GM12878 (cell line): ENCODE measurements at regions not wholly inside any gene's neighbourhood (a gene's known extent, or its start where the extent isn't known, plus 50 kb on each side); places are given as distances from the start of the nearest gene placed in this dataset.

Source experiments
- ATAC-seq: fragments of 200-7000 bp; cut with Tn5 transposase; 3 replicates; pipeline ENCODE4 v1.9.1; 2020; ENCODE audit warnings: mild to moderate bottlenecking, moderate library complexity
- BruUV-seq: library from RNA; stranded (reverse); fragments of 400-500 nt; replicated peaks from 2 replicates; lab custom pipeline; 2021; lab: Mats Ljungman, UMichigan
- CTCF ChIA-PET: fragments of 300-600 bp; sonication (Branson Sonifier 250); formaldehyde crosslinking; extraction: SDS; loops from one replicate; lab custom pipeline; 2021; ENCODE audit warnings: inconsistent platforms; lab: Yijun Ruan, JAX
- POLR2A ChIA-PET: fragments of 350-600 bp; formaldehyde crosslinking; extraction: SDS; loops from one replicate; lab custom pipeline; 2021; ENCODE audit warnings: inconsistent platforms; lab: Charles Lee
- RAD21 ChIA-PET: fragments of 300-600 bp; sonication (Branson Sonifier 250); formaldehyde crosslinking; loops from one replicate; lab custom pipeline; 2023; ENCODE audit warnings: antibody characterized with exemption; ENCODE audit not compliant: unreplicated experiment; lab: Charles Lee
- SMC1A ChIA-PET: fragments of 300-600 bp; sonication (Branson Sonifier 250); formaldehyde crosslinking; loops from one replicate; lab custom pipeline; 2023; ENCODE audit not compliant: unreplicated experiment, uncharacterized antibody; lab: Charles Lee
- DNase-seq: peaks from one replicate; pipeline ENCODE4 v3.0.0-alpha.2; 2011; ENCODE audit warnings: low read depth, low spot score
- FAIRE-seq: peaks from 3 replicates; lab custom pipeline; 2011; peaks lifted over from hg19 to GRCh38; lab: Jason Lieb, UNC
- H2AFZ ChIP-seq: 2 replicates; pipeline ENCODE4 v1.6.0; 2011; ENCODE audit warnings: low read depth, low read length, control low read depth; ENCODE audit not compliant: control insufficient read depth
- H3K27ac ChIP-seq: 2 replicates; pipeline ENCODE4 v1.5.1; 2011; ENCODE audit warnings: control low read depth; ENCODE audit not compliant: control insufficient read depth, insufficient read depth
- H3K27me3 ChIP-seq, 2 experiments: replicated peaks in 1 of 2; 2 replicates each; pipeline versions ENCODE4 v1.6.0 to v1.6.1; 2011; ENCODE audit warnings: low read length in 1 of 2; ENCODE audit not compliant: control insufficient read depth in 2 of 2, insufficient read depth in 2 of 2
- H3K36me3 ChIP-seq, 2 experiments: 2 replicates each; pipeline ENCODE4 v1.5.1; 2011; ENCODE audit warnings: low read length in 1 of 2; ENCODE audit not compliant: control insufficient read depth in 2 of 2, insufficient read depth in 2 of 2
- H3K4me1 ChIP-seq: 2 replicates; pipeline ENCODE4 v1.6.1; 2011; ENCODE audit warnings: mild to moderate bottlenecking, low read length, moderate library complexity, mixed read lengths; ENCODE audit not compliant: control insufficient read depth, insufficient read depth
- H3K4me2 ChIP-seq: 2 replicates; pipeline ENCODE4 v1.6.0; 2011; ENCODE audit warnings: control low read depth; ENCODE audit not compliant: control insufficient read depth, insufficient read depth
- H3K4me3 ChIP-seq: fragments of 200-600 bp; sonication (generic); 2 replicates; pipeline ENCODE4 v1.5.1; 2016
- H3K79me2 ChIP-seq: 2 replicates; pipeline ENCODE4 v1.6.0; 2011; ENCODE audit warnings: low read length; ENCODE audit not compliant: control insufficient read depth, insufficient read depth
- H3K9ac ChIP-seq: 2 replicates; pipeline ENCODE4 v1.8.0; 2011; ENCODE audit warnings: low read length, control low read depth, mixed read lengths; ENCODE audit not compliant: control insufficient read depth, insufficient read depth
- H3K9me3 ChIP-seq: replicated peaks from 3 replicates; pipeline ENCODE4 v1.5.1; 2011; ENCODE audit warnings: mild to moderate bottlenecking, low read length; ENCODE audit not compliant: control insufficient read depth, insufficient read depth
- H4K20me1 ChIP-seq: 2 replicates; pipeline ENCODE4 v1.6.0; 2011; ENCODE audit not compliant: control insufficient read depth, insufficient read depth
- BCL11A ChIP-seq: IDR thresholded peaks from 2 replicates; pipeline ENCODE4 v1.6.1; 2011; ENCODE audit warnings: low read depth, low read length
- CREB1 ChIP-seq: IDR thresholded peaks from 2 replicates; pipeline ENCODE4 v1.6.1; 2012; ENCODE audit warnings: low read depth, mild to moderate bottlenecking, inconsistent platforms
- DPF2 ChIP-seq: fragments of 450-650 bp; IDR thresholded peaks from 2 replicates; pipeline ENCODE4 v1.6.1; 2017; ENCODE audit warnings: mild to moderate bottlenecking
- FOS ChIP-seq: IDR thresholded peaks from 3 replicates; pipeline ENCODE4 v1.6.1; 2011; ENCODE audit warnings: borderline replicate concordance; ENCODE audit not compliant: insufficient read length; ENCODE audit errors: extremely low read depth
- GATAD2B ChIP-seq: fragments of 450-650 bp; conservative IDR thresholded peaks from 2 replicates; pipeline ENCODE4 v1.6.1; 2017; ENCODE audit warnings: low read depth, mild to moderate bottlenecking, moderate library complexity
- HCFC1 ChIP-seq: fragments of 150-350 bp; IDR thresholded peaks from 2 replicates; pipeline ENCODE4 v1.6.1; 2014; ENCODE audit warnings: low read length
- IKZF2 ChIP-seq, 2 experiments: fragments of 450-650 bp; IDR thresholded peaks; 2 replicates each; pipeline ENCODE4 v1.6.1; 2017; ENCODE audit warnings: mild to moderate bottlenecking in 2 of 2, moderate library complexity in 2 of 2
- IRF4 ChIP-seq: IDR thresholded peaks from 2 replicates; pipeline ENCODE4 v1.6.1; 2011; ENCODE audit warnings: low read depth, low read length
- PML ChIP-seq: IDR thresholded peaks from 2 replicates; pipeline ENCODE4 v1.6.1; 2012; ENCODE audit warnings: low read length, inconsistent platforms
- STAT3 ChIP-seq: IDR thresholded peaks from 2 replicates; pipeline ENCODE4 v1.6.1; 2011; ENCODE audit warnings: low read depth, low read length, improper control_type of control experiment
- TARDBP ChIP-seq: IDR thresholded peaks from 2 replicates; pipeline ENCODE4 v1.6.1; 2016; ENCODE audit warnings: borderline replicate concordance
- ZNF24 ChIP-seq: fragments of 450-650 bp; IDR thresholded peaks from 2 replicates; pipeline ENCODE4 v1.6.1; 2017; ENCODE audit warnings: antibody characterized with exemption, mild to moderate bottlenecking
- ZZZ3 ChIP-seq: IDR thresholded peaks from 2 replicates; pipeline ENCODE4 v1.6.1; 2011; ENCODE audit warnings: low read depth; ENCODE audit not compliant: control insufficient read depth, insufficient read length
- WGBS: methylation state at CpG from one replicate; pipeline ENCODE4 v1.1.6; 2016; ENCODE audit warnings: low lambda C conversion rate; ENCODE audit not compliant: insufficient replicate concordance, insufficient coverage; ENCODE audit errors: missing lambda C conversion rate; 5-methylcytosine and 5-hydroxymethylcytosine counted together
- in situ Hi-C: fragments of 300-500 bp; cut with MboI; formaldehyde crosslinking; loops from 9 replicates; pipeline ENCODE4 v1.14.3; 2018; ENCODE audit warnings: mixed read lengths
- intact Hi-C: fragments of 100-400 bp; cut with micrococcal nuclease; formaldehyde crosslinking; loops from one replicate; pipeline ENCODE4 v1.14.2; 2022; ENCODE audit not compliant: unreplicated experiment
- TF ChIP-seq, protein P1 (sequence below): fragments of 450-650 bp; IDR thresholded peaks from 2 replicates; pipeline ENCODE4 v1.6.1; 2014; ENCODE audit warnings: mild to moderate bottlenecking
- TF ChIP-seq, protein P2 (sequence below): IDR thresholded peaks from 2 replicates; pipeline ENCODE4 v1.6.1; 2012; ENCODE audit warnings: low read depth, low read length, improper control_type of control experiment
- TF ChIP-seq, protein P3 (sequence below): fragments of 450-650 bp; formaldehyde crosslinking; IDR thresholded peaks from 2 replicates; pipeline ENCODE4 v1.5.0; 2022; ENCODE audit warnings: mild to moderate bottlenecking, missing genetic modification characterization
- TF ChIP-seq, protein P4 (sequence below): IDR thresholded peaks from 2 replicates; pipeline ENCODE4 v1.6.1; 2011; ENCODE audit warnings: low read depth, mild to moderate bottlenecking, low read length, moderate library complexity, borderline replicate concordance; ENCODE audit errors: extremely low read depth
- TF ChIP-seq, protein P5 (sequence below), 3 experiments: IDR thresholded peaks in 2 of 3; conservative IDR thresholded peaks in 1 of 3; 2 replicates each; pipeline ENCODE4 v1.5.1; 2011; ENCODE audit warnings: low read depth in 3 of 3, low read length in 3 of 3, mild to moderate bottlenecking in 3 of 3, control low read depth in 2 of 3, moderate library complexity in 2 of 3, inconsistent platforms in 1 of 3, mixed read lengths in 1 of 3; ENCODE audit not compliant: control insufficient read depth in 2 of 3, insufficient read depth in 1 of 3; ENCODE audit errors: extremely low read depth in 1 of 3

DNA sequence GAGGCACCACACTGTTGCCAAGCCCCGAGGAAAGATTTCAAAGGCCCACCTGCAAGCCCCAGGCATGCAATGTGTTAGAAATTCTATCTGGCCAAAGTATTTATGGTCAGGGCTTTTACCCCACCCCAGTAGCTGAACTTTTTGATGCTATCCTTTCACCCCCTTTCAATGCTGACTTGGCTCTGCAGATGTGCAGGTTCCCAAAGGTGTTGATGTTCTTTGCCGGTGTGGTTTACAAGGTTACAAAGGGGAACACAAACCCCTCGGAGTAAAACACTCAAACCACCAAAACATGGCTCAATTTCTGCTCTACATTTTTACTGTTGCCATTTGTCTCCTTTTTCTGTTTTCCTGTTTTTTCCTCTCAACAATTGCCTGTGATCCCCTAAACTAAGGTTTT, 145.4 kb upstream of the BNIP2 start:
- H3K4me1 ChIP-seq, result no peaks in the 10 kb centered on the region
- H3K27ac ChIP-seq, result no peak overlapping the region
- FAIRE-seq, result no peak
- no peaks in the 10 kb centered on the region for H4K20me1 ChIP-seq
- H3K79me2 ChIP-seq, result no peaks in the 10 kb centered on the region
- intact Hi-C loops (no loop called here), in situ Hi-C loops (no loop called here)
- no peak overlapping the region for H3K9ac ChIP-seq
- no peak overlapping the region for H3K4me3 ChIP-seq
- ATAC-seq, result no peak
- H3K27me3 ChIP-seq, result no peaks in the 10 kb centered on the region
- no peaks in the 10 kb centered on the region for H3K9me3 ChIP-seq
- no peak overlapping the region for H3K4me2 ChIP-seq
- DNase-seq, result no peak
- H3K36me3 ChIP-seq, result no peaks in the 10 kb centered on the region
- WGBS, result 34% methylated on average over 3 of the region's 3 CpGs
- H2AFZ ChIP-seq, result no peak overlapping the region
- BruUV-seq, result no TSS peak
- SMC1A ChIA-PET, result no interaction called here
- CTCF ChIA-PET, result no interaction called here
- POLR2A ChIA-PET, result no interaction called here
- RAD21 ChIA-PET, result no interaction called here
- TF ChIP-seq, protein P1, sequence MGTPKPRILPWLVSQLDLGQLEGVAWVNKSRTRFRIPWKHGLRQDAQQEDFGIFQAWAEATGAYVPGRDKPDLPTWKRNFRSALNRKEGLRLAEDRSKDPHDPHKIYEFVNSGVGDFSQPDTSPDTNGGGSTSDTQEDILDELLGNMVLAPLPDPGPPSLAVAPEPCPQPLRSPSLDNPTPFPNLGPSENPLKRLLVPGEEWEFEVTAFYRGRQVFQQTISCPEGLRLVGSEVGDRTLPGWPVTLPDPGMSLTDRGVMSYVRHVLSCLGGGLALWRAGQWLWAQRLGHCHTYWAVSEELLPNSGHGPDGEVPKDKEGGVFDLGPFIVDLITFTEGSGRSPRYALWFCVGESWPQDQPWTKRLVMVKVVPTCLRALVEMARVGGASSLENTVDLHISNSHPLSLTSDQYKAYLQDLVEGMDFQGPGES, result no peak
- TF ChIP-seq IKZF2 (IDR thresholded peaks at IDR 0.05) (no peak), GATAD2B (no peak), DPF2 (no peak), PML (no peak), STAT3 (no peak), IRF4 (no peak), CREB1 (no peak), TARDBP (no peak), ZZZ3 (no peak), HCFC1 (no peak), BCL11A (no peak), FOS (no peak), ZNF24 (no peak)
- TF ChIP-seq, protein P2, sequence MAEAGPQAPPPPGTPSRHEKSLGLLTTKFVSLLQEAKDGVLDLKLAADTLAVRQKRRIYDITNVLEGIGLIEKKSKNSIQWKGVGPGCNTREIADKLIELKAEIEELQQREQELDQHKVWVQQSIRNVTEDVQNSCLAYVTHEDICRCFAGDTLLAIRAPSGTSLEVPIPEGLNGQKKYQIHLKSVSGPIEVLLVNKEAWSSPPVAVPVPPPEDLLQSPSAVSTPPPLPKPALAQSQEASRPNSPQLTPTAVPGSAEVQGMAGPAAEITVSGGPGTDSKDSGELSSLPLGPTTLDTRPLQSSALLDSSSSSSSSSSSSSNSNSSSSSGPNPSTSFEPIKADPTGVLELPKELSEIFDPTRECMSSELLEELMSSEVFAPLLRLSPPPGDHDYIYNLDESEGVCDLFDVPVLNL, result no peak
- TF ChIP-seq, protein P3, sequence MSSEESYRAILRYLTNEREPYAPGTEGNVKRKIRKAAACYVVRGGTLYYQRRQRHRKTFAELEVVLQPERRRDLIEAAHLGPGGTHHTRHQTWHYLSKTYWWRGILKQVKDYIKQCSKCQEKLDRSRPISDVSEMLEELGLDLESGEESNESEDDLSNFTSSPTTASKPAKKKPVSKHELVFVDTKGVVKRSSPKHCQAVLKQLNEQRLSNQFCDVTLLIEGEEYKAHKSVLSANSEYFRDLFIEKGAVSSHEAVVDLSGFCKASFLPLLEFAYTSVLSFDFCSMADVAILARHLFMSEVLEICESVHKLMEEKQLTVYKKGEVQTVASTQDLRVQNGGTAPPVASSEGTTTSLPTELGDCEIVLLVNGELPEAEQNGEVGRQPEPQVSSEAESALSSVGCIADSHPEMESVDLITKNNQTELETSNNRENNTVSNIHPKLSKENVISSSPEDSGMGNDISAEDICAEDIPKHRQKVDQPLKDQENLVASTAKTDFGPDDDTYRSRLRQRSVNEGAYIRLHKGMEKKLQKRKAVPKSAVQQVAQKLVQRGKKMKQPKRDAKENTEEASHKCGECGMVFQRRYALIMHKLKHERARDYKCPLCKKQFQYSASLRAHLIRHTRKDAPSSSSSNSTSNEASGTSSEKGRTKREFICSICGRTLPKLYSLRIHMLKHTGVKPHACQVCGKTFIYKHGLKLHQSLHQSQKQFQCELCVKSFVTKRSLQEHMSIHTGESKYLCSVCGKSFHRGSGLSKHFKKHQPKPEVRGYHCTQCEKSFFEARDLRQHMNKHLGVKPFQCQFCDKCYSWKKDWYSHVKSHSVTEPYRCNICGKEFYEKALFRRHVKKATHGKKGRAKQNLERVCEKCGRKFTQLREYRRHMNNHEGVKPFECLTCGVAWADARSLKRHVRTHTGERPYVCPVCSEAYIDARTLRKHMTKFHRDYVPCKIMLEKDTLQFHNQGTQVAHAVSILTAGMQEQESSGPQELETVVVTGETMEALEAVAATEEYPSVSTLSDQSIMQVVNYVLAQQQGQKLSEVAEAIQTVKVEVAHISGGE (CRISPR knock-in tag), result no peak
- TF ChIP-seq, protein P4, sequence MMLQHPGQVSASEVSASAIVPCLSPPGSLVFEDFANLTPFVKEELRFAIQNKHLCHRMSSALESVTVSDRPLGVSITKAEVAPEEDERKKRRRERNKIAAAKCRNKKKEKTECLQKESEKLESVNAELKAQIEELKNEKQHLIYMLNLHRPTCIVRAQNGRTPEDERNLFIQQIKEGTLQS, result no peak
- TF ChIP-seq, protein P5, sequence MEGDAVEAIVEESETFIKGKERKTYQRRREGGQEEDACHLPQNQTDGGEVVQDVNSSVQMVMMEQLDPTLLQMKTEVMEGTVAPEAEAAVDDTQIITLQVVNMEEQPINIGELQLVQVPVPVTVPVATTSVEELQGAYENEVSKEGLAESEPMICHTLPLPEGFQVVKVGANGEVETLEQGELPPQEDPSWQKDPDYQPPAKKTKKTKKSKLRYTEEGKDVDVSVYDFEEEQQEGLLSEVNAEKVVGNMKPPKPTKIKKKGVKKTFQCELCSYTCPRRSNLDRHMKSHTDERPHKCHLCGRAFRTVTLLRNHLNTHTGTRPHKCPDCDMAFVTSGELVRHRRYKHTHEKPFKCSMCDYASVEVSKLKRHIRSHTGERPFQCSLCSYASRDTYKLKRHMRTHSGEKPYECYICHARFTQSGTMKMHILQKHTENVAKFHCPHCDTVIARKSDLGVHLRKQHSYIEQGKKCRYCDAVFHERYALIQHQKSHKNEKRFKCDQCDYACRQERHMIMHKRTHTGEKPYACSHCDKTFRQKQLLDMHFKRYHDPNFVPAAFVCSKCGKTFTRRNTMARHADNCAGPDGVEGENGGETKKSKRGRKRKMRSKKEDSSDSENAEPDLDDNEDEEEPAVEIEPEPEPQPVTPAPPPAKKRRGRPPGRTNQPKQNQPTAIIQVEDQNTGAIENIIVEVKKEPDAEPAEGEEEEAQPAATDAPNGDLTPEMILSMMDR (IDR thresholded peaks at IDR 0.05 in 2 of 3, conservative IDR thresholded peaks at IDR 0.05 in 1 of 3; ENCODE audit: control insufficient read depth in 2 of 3, extremely low read depth in 1 of 3, insufficient read depth in 1 of 3, low read depth in 3 of 3, low read length in 3 of 3), result no peak
